WTC11 (cell line): ENCODE measurements at regions not wholly inside any gene's neighbourhood (a gene's known extent, or its start where the extent isn't known, plus 50 kb on each side); places are given as distances from the start of the nearest gene placed in this dataset.

Experiments
- ATAC-seq: fragments of 200-7000 bp; cut with Tn5 transposase; 2 replicates; pipeline ENCODE4 v1.10.0; 2021; ENCODE audit warnings: mild to moderate bottlenecking, moderate library complexity
- CTCF ChIA-PET: fragments of 300-600 bp; sonication (Branson Sonifier 250); formaldehyde crosslinking; loops from one replicate; lab custom pipeline; 2021; ENCODE audit warnings: antibody characterized with exemption; lab: Charles Lee
- POLR2A ChIA-PET: fragments of 350-600 bp; sonication (Branson Sonifier 250); formaldehyde crosslinking; loops from one replicate; lab custom pipeline; 2021; ENCODE audit warnings: antibody characterized with exemption; lab: Charles Lee
- DNase-seq: peaks from one replicate; pipeline ENCODE4 v3.0.0; 2021; ENCODE audit warnings: low spot score
- H3K27ac Mint-ChIP-seq: 2 replicates; pipeline ENCODE4 v1.8.0; 2021; ENCODE audit warnings: mixed read lengths
- H3K27me3 Mint-ChIP-seq: 2 replicates; pipeline ENCODE4 v1.8.0; 2021; ENCODE audit warnings: low read depth, mild to moderate bottlenecking, moderate library complexity, mixed read lengths
- H3K36me3 Mint-ChIP-seq: 2 replicates; pipeline ENCODE4 v1.8.0; 2021; ENCODE audit warnings: mixed read lengths
- H3K4me1 Mint-ChIP-seq: 2 replicates; pipeline ENCODE4 v1.8.0; 2022; ENCODE audit warnings: mixed read lengths
- H3K4me3 Mint-ChIP-seq: 2 replicates; pipeline ENCODE4 v1.8.0; 2021; ENCODE audit warnings: mild to moderate bottlenecking, moderate library complexity, mixed read lengths
- H3K9me3 Mint-ChIP-seq: 2 replicates; pipeline ENCODE4 v1.8.0; 2021; ENCODE audit warnings: mixed read lengths
- ATF1 ChIP-seq: sonication (generic); formaldehyde crosslinking; IDR thresholded peaks from 2 replicates; pipeline ENCODE4 v1.8.1; 2023; ENCODE audit warnings: mild to moderate bottlenecking, moderate library complexity, missing genetic modification reagents
- ATF2 ChIP-seq: sonication (generic); formaldehyde crosslinking; IDR thresholded peaks from 2 replicates; pipeline ENCODE4 v1.8.1; 2022; ENCODE audit warnings: low read depth, missing genetic modification reagents, borderline replicate concordance
- CREB1 ChIP-seq: sonication (generic); formaldehyde crosslinking; IDR thresholded peaks from 2 replicates; pipeline ENCODE4 v1.8.0; 2023; ENCODE audit warnings: mild to moderate bottlenecking, missing genetic modification reagents
- ELF4 ChIP-seq: sonication (generic); formaldehyde crosslinking; IDR thresholded peaks from 2 replicates; pipeline ENCODE4 v1.8.1; 2022; ENCODE audit warnings: low read depth, mild to moderate bottlenecking, moderate library complexity, missing genetic modification reagents
- ESRRA ChIP-seq: sonication (generic); formaldehyde crosslinking; IDR thresholded peaks from 2 replicates; pipeline ENCODE4 v1.8.1; 2022; ENCODE audit warnings: mild to moderate bottlenecking, missing genetic modification reagents, borderline replicate concordance
- FOXP1 ChIP-seq: sonication (generic); formaldehyde crosslinking; IDR thresholded peaks from 2 replicates; pipeline ENCODE4 v1.8.0; 2022; ENCODE audit warnings: missing genetic modification reagents, mild to moderate bottlenecking, moderate library complexity, borderline replicate concordance
- GABPB1 ChIP-seq: sonication (generic); formaldehyde crosslinking; IDR thresholded peaks from 2 replicates; pipeline ENCODE4 v1.8.1; 2023; ENCODE audit warnings: mild to moderate bottlenecking, missing genetic modification reagents
- GRHL2 ChIP-seq: fragments of 250-450 bp; sonication (Bioruptor Pico); IDR thresholded peaks from 2 replicates; pipeline ENCODE4 v1.8.0; 2022; ENCODE audit warnings: mild to moderate bottlenecking, moderate library complexity; ENCODE audit not compliant: insufficient replicate concordance, severe bottlenecking
- JAZF1 ChIP-seq: fragments of 250-450 bp; sonication (Bioruptor Pico); IDR thresholded peaks from 2 replicates; pipeline ENCODE4 v1.9.0; 2021; ENCODE audit warnings: moderate library complexity, mild to moderate bottlenecking, inconsistent platforms
- MXD4 ChIP-seq: fragments of 250-450 bp; sonication (Bioruptor Pico); IDR thresholded peaks from 2 replicates; pipeline ENCODE4 v1.8.0; 2021; ENCODE audit warnings: mild to moderate bottlenecking, moderate library complexity, borderline replicate concordance
- MYBL2 ChIP-seq: sonication (generic); formaldehyde crosslinking; IDR thresholded peaks from 2 replicates; pipeline ENCODE4 v1.8.1; 2023; ENCODE audit warnings: mild to moderate bottlenecking, moderate library complexity, missing genetic modification reagents
- NFE2L1 ChIP-seq: sonication (generic); formaldehyde crosslinking; IDR thresholded peaks from 2 replicates; pipeline ENCODE4 v1.8.1; 2023; ENCODE audit warnings: missing genetic modification reagents
- NFYB ChIP-seq: sonication (generic); formaldehyde crosslinking; conservative IDR thresholded peaks from 2 replicates; pipeline ENCODE4 v1.8.0; 2022; ENCODE audit warnings: low read depth, missing genetic modification reagents
- NR1H2 ChIP-seq: sonication (generic); formaldehyde crosslinking; IDR thresholded peaks from 2 replicates; pipeline ENCODE4 v1.9.0; 2021; ENCODE audit warnings: mild to moderate bottlenecking, moderate library complexity, missing genetic modification reagents
- NR2C2 ChIP-seq: sonication (generic); formaldehyde crosslinking; IDR thresholded peaks from 2 replicates; pipeline ENCODE4 v1.8.0; 2022; ENCODE audit warnings: mild to moderate bottlenecking, missing genetic modification reagents
- PRDM15 ChIP-seq: sonication (generic); formaldehyde crosslinking; IDR thresholded peaks from 2 replicates; pipeline ENCODE4 v1.8.0; 2022; ENCODE audit warnings: missing genetic modification reagents
- RELA ChIP-seq: sonication (generic); formaldehyde crosslinking; IDR thresholded peaks from 2 replicates; pipeline ENCODE4 v1.8.1; 2022; ENCODE audit warnings: missing genetic modification reagents, mild to moderate bottlenecking, borderline replicate concordance
- SMAD3 ChIP-seq: sonication (generic); formaldehyde crosslinking; IDR thresholded peaks from 2 replicates; pipeline ENCODE4 v1.8.0; 2022; ENCODE audit warnings: missing genetic modification reagents, mild to moderate bottlenecking, borderline replicate concordance
- SMAD4 ChIP-seq: sonication (generic); formaldehyde crosslinking; IDR thresholded peaks from 2 replicates; pipeline ENCODE4 v1.8.0; 2022; ENCODE audit warnings: mild to moderate bottlenecking, missing genetic modification reagents
- ZNF138 ChIP-seq: sonication (generic); formaldehyde crosslinking; conservative IDR thresholded peaks from 2 replicates; pipeline ENCODE4 v1.8.1; 2022; ENCODE audit warnings: mild to moderate bottlenecking, moderate library complexity, missing genetic modification reagents
- ZNF416 ChIP-seq: fragments of 250-450 bp; sonication (Bioruptor Pico); IDR thresholded peaks from 2 replicates; pipeline ENCODE4 v1.9.0; 2021; ENCODE audit warnings: mild to moderate bottlenecking, inconsistent platforms
- ZNF671 ChIP-seq: fragments of 250-450 bp; sonication (Bioruptor Pico); IDR thresholded peaks from 2 replicates; pipeline ENCODE4 v1.8.0; 2021; ENCODE audit warnings: mild to moderate bottlenecking
- TF ChIP-seq, protein P1 (sequence below): fragments of 250-450 bp; sonication (Bioruptor Pico); IDR thresholded peaks from 2 replicates; pipeline ENCODE4 v1.8.0; 2021; ENCODE audit warnings: mild to moderate bottlenecking
- TF ChIP-seq, protein P2 (sequence below): fragments of 250-450 bp; sonication (Bioruptor Pico); IDR thresholded peaks from 2 replicates; pipeline ENCODE4 v1.9.0; 2021; ENCODE audit warnings: moderate library complexity, mild to moderate bottlenecking, inconsistent platforms, borderline replicate concordance

DNA sequence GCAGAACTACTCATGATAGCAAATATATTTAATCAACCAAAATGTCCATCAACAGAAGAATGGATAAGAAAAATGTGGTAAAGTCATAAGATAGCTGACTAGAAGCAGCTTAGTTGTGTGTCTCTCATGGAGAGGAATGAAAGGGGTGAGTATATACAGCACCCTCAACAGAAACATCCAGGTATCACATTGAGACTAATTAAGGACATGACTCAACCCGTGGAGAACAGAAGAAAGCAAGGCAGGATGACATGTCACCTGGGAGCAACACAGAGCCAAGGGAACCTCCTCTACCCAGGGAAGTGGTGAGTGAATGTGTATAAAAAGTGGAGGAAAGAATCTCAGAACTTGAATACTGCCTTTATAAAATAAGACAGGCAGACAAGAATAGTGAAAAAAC, 1695.0 kb upstream of the CELF4 start (continued):
- TF ChIP-seq FOXP1 = no peak
- no peak for TF ChIP-seq NR2C2 (CRISPR knock-in tag)
- no peak for TF ChIP-seq PRDM15
- no peak for TF ChIP-seq ATF1 (CRISPR knock-in tag)

DNA sequence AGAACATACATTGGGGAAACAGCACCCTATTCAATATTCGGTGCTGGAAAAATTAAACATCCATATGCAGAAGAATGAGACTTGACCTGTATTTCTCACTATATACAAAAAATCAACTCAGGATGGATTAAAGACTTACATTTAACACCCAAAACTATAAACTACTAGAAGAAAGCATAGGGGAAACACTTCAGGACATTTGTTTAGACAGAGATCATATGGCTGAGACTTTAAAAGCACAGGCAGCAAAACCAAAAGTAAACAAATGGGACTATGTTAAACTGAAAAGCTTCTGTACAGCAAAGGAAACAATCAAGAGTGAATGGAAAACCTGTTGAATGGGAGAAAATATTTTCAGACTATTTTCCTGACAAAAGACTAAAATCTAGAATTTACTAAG, 1694.1 kb upstream of the CELF4 start:
- H3K4me3 Mint-ChIP-seq = no peak overlapping the region
- TF ChIP-seq ZNF416 (CRISPR knock-in tag) = no peak
- TF ChIP-seq MXD4 (CRISPR knock-in tag) = no peak
- no peak for TF ChIP-seq SMAD3 (CRISPR knock-in tag)
- no peak for TF ChIP-seq NFYB (CRISPR knock-in tag)
- TF ChIP-seq MYBL2 = no peak
- TF ChIP-seq, protein P1, sequence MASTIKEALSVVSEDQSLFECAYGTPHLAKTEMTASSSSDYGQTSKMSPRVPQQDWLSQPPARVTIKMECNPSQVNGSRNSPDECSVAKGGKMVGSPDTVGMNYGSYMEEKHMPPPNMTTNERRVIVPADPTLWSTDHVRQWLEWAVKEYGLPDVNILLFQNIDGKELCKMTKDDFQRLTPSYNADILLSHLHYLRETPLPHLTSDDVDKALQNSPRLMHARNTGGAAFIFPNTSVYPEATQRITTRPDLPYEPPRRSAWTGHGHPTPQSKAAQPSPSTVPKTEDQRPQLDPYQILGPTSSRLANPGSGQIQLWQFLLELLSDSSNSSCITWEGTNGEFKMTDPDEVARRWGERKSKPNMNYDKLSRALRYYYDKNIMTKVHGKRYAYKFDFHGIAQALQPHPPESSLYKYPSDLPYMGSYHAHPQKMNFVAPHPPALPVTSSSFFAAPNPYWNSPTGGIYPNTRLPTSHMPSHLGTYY (CRISPR knock-in tag) = no peak
- TF ChIP-seq JAZF1 = no peak
- TF ChIP-seq ELF4 (CRISPR knock-in tag) = no peak
- no peak for TF ChIP-seq ATF1 (CRISPR knock-in tag)
- H3K27me3 Mint-ChIP-seq = no peaks in the 10 kb centered on the region
- ATAC-seq = no peak
- DNase-seq = no peak
- no peak overlapping the region for H3K27ac Mint-ChIP-seq
- peaks cover 4% of the 10 kb centered on the region for H3K4me1 Mint-ChIP-seq
- POLR2A ChIA-PET = no interaction called here
- peaks cover 5% of the 10 kb centered on the region for H3K9me3 Mint-ChIP-seq
- CTCF ChIA-PET = no interaction called here
- H3K36me3 Mint-ChIP-seq = no peaks in the 10 kb centered on the region

DNA sequence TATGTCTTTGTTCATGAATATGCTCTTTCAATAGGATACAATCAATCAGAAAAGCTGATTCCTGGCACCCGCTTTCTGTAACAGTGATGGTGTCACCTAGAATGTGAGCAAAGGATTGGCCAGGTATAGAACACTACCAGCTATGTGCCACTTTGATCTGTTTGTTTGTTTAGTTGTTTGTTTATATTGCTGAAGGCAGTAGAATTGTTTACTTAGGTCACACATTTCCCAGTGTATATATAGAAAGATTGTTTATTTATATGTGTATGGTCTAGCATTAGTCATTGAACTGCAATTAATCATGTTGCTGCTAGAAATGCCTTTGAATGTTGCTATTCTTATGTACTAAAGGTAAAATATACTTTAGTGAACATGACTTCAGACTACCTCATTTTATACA, 1678.6 kb upstream of the CELF4 start:
- no peaks in the 10 kb centered on the region for H3K27me3 Mint-ChIP-seq
- ChIA-PET CTCF (no interaction called here), POLR2A (no interaction called here)
- H3K9me3 Mint-ChIP-seq = no peaks in the 10 kb centered on the region
- no peak overlapping the region for H3K27ac Mint-ChIP-seq
- no peaks in the 10 kb centered on the region for H3K36me3 Mint-ChIP-seq
- DNase-seq = no peak
- H3K4me3 Mint-ChIP-seq = no peak overlapping the region
- ATAC-seq = no peak
- no peaks in the 10 kb centered on the region for H3K4me1 Mint-ChIP-seq
- TF ChIP-seq SMAD4 (no peak), GRHL2 (CRISPR knock-in tag) (no peak), RELA (CRISPR knock-in tag) (no peak), ATF2 (CRISPR knock-in tag) (no peak), PRDM15 (no peak), ESRRA (no peak), CREB1 (CRISPR knock-in tag) (no peak), NFE2L1 (CRISPR knock-in tag) (no peak), GABPB1 (no peak), ZNF671 (CRISPR knock-in tag) (no peak), NR1H2 (CRISPR knock-in tag) (no peak), ZNF138 (CRISPR knock-in tag) (no peak)
- TF ChIP-seq, protein P1 (CRISPR knock-in tag) = no peak
- TF ChIP-seq, protein P2, sequence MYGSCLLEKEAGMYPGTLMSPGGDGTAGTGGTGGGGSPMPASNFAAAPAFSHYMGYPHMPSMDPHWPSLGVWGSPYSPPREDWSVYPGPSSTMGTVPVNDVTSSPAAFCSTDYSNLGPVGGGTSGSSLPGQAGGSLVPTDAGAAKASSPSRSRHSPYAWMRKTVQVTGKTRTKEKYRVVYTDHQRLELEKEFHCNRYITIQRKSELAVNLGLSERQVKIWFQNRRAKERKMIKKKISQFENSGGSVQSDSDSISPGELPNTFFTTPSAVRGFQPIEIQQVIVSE (CRISPR knock-in tag) = no peak
